ENCODE measurements at regions not wholly inside any gene's neighbourhood (a gene's known extent, or its start where the extent isn't known, plus 50 kb on each side); places are given as distances from the start of the nearest gene placed in this dataset.

DNA sequence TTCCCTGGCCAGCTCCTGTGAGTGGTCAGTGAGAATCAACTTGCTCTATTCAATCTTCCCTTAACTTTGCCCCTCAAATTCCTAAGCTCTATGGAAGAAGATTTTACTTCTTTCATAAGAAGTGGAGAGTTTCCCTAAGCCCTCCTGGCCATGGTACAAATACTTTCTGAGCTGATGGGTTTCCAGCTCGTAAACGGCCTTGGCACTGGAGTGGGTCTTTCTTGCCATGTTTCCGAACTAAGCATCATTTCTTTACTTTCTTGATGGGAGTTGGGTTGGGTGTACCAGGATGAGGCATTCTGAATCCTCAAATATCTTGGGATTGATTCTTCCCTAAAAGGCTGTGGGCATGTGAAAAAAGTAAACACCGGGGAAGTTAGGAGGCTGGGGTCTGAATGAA lies 72.5 kb downstream of the ACKR3 start:
- TF ChIP-seq PCBP1 (IDR thresholded peaks at IDR 0.05; ENCODE audit: low read depth, low read length, poor library complexity, severe bottlenecking) (no peak), JUNB (CRISPR knock-in tag; conservative IDR thresholded peaks at IDR 0.05) (no peak), EZH2 (IDR thresholded peaks at IDR 0.05; ENCODE audit: borderline replicate concordance, low read depth, low read length) (no peak), CCAR2 (IDR thresholded peaks at IDR 0.05; ENCODE audit: low read depth, low read length) (no peak), NFXL1 (CRISPR knock-in tag; IDR thresholded peaks at IDR 0.05) (no peak)

Measured in K562 (cell line).